WTC11 (cell line): ENCODE measurements at regions not wholly inside any gene's neighbourhood (a gene's known extent, or its start where the extent isn't known, plus 50 kb on each side); places are given as distances from the start of the nearest gene placed in this dataset.

Experiments used
- ATAC-seq: fragments of 200-7000 bp; cut with Tn5 transposase; 2 replicates; pipeline ENCODE4 v1.10.0; 2021; ENCODE audit warnings: mild to moderate bottlenecking, moderate library complexity
- CTCF ChIA-PET: fragments of 300-600 bp; sonication (Branson Sonifier 250); formaldehyde crosslinking; loops from one replicate; lab custom pipeline; 2021; ENCODE audit warnings: antibody characterized with exemption; lab: Charles Lee
- POLR2A ChIA-PET: fragments of 350-600 bp; sonication (Branson Sonifier 250); formaldehyde crosslinking; loops from one replicate; lab custom pipeline; 2021; ENCODE audit warnings: antibody characterized with exemption; lab: Charles Lee
- DNase-seq: peaks from one replicate; pipeline ENCODE4 v3.0.0; 2021; ENCODE audit warnings: low spot score
- H3K27ac Mint-ChIP-seq: 2 replicates; pipeline ENCODE4 v1.8.0; 2021; ENCODE audit warnings: mixed read lengths
- H3K27me3 Mint-ChIP-seq: 2 replicates; pipeline ENCODE4 v1.8.0; 2021; ENCODE audit warnings: low read depth, mild to moderate bottlenecking, moderate library complexity, mixed read lengths
- H3K36me3 Mint-ChIP-seq: 2 replicates; pipeline ENCODE4 v1.8.0; 2021; ENCODE audit warnings: mixed read lengths
- H3K4me1 Mint-ChIP-seq: 2 replicates; pipeline ENCODE4 v1.8.0; 2022; ENCODE audit warnings: mixed read lengths
- H3K4me3 Mint-ChIP-seq: 2 replicates; pipeline ENCODE4 v1.8.0; 2021; ENCODE audit warnings: mild to moderate bottlenecking, moderate library complexity, mixed read lengths
- H3K9me3 Mint-ChIP-seq: 2 replicates; pipeline ENCODE4 v1.8.0; 2021; ENCODE audit warnings: mixed read lengths
- ATF2 ChIP-seq: sonication (generic); formaldehyde crosslinking; IDR thresholded peaks from 2 replicates; pipeline ENCODE4 v1.8.1; 2022; ENCODE audit warnings: low read depth, missing genetic modification reagents, borderline replicate concordance
- CREM ChIP-seq: sonication (generic); formaldehyde crosslinking; IDR thresholded peaks from 2 replicates; pipeline ENCODE4 v1.8.1; 2022; ENCODE audit warnings: mild to moderate bottlenecking, missing genetic modification reagents, moderate library complexity
- ESRRA ChIP-seq: sonication (generic); formaldehyde crosslinking; IDR thresholded peaks from 2 replicates; pipeline ENCODE4 v1.8.1; 2022; ENCODE audit warnings: mild to moderate bottlenecking, missing genetic modification reagents, borderline replicate concordance
- ETV6 ChIP-seq: sonication (generic); formaldehyde crosslinking; IDR thresholded peaks from 2 replicates; pipeline ENCODE4 v1.8.1; 2022; ENCODE audit warnings: mild to moderate bottlenecking, missing genetic modification reagents
- FOXK1 ChIP-seq: sonication (generic); formaldehyde crosslinking; IDR thresholded peaks from 2 replicates; pipeline ENCODE4 v1.8.0; 2022; ENCODE audit warnings: mild to moderate bottlenecking, moderate library complexity, missing genetic modification reagents
- HMGA2 ChIP-seq: fragments of 250-450 bp; sonication (Bioruptor Pico); IDR thresholded peaks from 2 replicates; pipeline ENCODE4 v1.4.0; 2021; ENCODE audit warnings: mild to moderate bottlenecking, moderate library complexity
- NFATC4 ChIP-seq: fragments of 250-450 bp; sonication (Bioruptor Pico); IDR thresholded peaks from 2 replicates; pipeline ENCODE4 v1.9.0; 2021; ENCODE audit warnings: mild to moderate bottlenecking
- STAT6 ChIP-seq: sonication (generic); formaldehyde crosslinking; conservative IDR thresholded peaks from 2 replicates; pipeline ENCODE4 v1.8.1; 2023; ENCODE audit warnings: mild to moderate bottlenecking, low read depth, missing genetic modification reagents, moderate library complexity
- TCF7 ChIP-seq: sonication (generic); formaldehyde crosslinking; IDR thresholded peaks from 2 replicates; pipeline ENCODE4 v1.8.0; 2022; ENCODE audit warnings: mild to moderate bottlenecking, low read depth, missing genetic modification reagents, moderate library complexity
- USF2 ChIP-seq: sonication (generic); formaldehyde crosslinking; IDR thresholded peaks from 2 replicates; pipeline ENCODE4 v1.8.1; 2023; ENCODE audit warnings: mild to moderate bottlenecking, missing genetic modification reagents, moderate library complexity
- ZNF121 ChIP-seq: sonication (generic); formaldehyde crosslinking; IDR thresholded peaks from 2 replicates; pipeline ENCODE4 v1.8.0; 2023; ENCODE audit warnings: missing genetic modification reagents
- ZNF317 ChIP-seq: sonication (generic); formaldehyde crosslinking; IDR thresholded peaks from 2 replicates; pipeline ENCODE4 v1.8.1; 2023; ENCODE audit warnings: low read depth, mild to moderate bottlenecking, moderate library complexity, missing genetic modification reagents, borderline replicate concordance
- ZNF512 ChIP-seq: sonication (generic); formaldehyde crosslinking; IDR thresholded peaks from 2 replicates; pipeline ENCODE4 v1.8.1; 2022; ENCODE audit warnings: missing genetic modification reagents, borderline replicate concordance
- ZNF671 ChIP-seq: fragments of 250-450 bp; sonication (Bioruptor Pico); IDR thresholded peaks from 2 replicates; pipeline ENCODE4 v1.8.0; 2021; ENCODE audit warnings: mild to moderate bottlenecking
- TF ChIP-seq, protein P1 (sequence below): sonication (generic); formaldehyde crosslinking; IDR thresholded peaks from 2 replicates; pipeline ENCODE4 v1.8.1; 2023; ENCODE audit warnings: mild to moderate bottlenecking, missing genetic modification reagents, borderline replicate concordance
- TF ChIP-seq, protein P2 (sequence below): fragments of 250-450 bp; sonication (Bioruptor Pico); IDR thresholded peaks from 2 replicates; pipeline ENCODE4 v1.8.0; 2021; ENCODE audit warnings: mild to moderate bottlenecking
- TF ChIP-seq, protein P3 (sequence below): sonication (generic); formaldehyde crosslinking; IDR thresholded peaks from 2 replicates; pipeline ENCODE4 v1.8.1; 2022; ENCODE audit warnings: mild to moderate bottlenecking, missing genetic modification reagents, moderate library complexity, borderline replicate concordance

GRCh38 chr4:35525192-35525978 is 718.9 kb downstream of the ARAP2 start:
- Mint-ChIP-seq H3K27me3 (no peaks in the 10 kb centered on the region), H3K27ac (peak overlapping the region; percentile 40; the same call in 1 of the 2 replicates), H3K36me3 (peaks cover 6% of the 10 kb centered on the region), H3K4me1 (peaks cover 46% of the 10 kb centered on the region), H3K9me3 (peaks cover 11% of the 10 kb centered on the region), H3K4me3 (peak overlapping the region; percentile 37)
- DNase-seq (peak; percentile 36), ATAC-seq (peak; percentile 96)
- ChIA-PET POLR2A (no interaction called here), CTCF (no interaction called here)
- TF ChIP-seq HMGA2 (CRISPR knock-in tag) (no peak), ZNF121 (CRISPR knock-in tag) (no peak), USF2 (CRISPR knock-in tag) (no peak), ETV6 (CRISPR knock-in tag) (no peak), ZNF512 (no peak), ZNF317 (no peak), NFATC4 (CRISPR knock-in tag) (no peak), ESRRA (CRISPR knock-in tag) (no peak)
- TF ChIP-seq, protein P1, sequence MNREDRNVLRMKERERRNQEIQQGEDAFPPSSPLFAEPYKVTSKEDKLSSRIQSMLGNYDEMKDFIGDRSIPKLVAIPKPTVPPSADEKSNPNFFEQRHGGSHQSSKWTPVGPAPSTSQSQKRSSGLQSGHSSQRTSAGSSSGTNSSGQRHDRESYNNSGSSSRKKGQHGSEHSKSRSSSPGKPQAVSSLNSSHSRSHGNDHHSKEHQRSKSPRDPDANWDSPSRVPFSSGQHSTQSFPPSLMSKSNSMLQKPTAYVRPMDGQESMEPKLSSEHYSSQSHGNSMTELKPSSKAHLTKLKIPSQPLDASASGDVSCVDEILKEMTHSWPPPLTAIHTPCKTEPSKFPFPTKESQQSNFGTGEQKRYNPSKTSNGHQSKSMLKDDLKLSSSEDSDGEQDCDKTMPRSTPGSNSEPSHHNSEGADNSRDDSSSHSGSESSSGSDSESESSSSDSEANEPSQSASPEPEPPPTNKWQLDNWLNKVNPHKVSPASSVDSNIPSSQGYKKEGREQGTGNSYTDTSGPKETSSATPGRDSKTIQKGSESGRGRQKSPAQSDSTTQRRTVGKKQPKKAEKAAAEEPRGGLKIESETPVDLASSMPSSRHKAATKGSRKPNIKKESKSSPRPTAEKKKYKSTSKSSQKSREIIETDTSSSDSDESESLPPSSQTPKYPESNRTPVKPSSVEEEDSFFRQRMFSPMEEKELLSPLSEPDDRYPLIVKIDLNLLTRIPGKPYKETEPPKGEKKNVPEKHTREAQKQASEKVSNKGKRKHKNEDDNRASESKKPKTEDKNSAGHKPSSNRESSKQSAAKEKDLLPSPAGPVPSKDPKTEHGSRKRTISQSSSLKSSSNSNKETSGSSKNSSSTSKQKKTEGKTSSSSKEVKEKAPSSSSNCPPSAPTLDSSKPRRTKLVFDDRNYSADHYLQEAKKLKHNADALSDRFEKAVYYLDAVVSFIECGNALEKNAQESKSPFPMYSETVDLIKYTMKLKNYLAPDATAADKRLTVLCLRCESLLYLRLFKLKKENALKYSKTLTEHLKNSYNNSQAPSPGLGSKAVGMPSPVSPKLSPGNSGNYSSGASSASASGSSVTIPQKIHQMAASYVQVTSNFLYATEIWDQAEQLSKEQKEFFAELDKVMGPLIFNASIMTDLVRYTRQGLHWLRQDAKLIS (CRISPR knock-in tag), result no peak
- TF ChIP-seq, protein P2, sequence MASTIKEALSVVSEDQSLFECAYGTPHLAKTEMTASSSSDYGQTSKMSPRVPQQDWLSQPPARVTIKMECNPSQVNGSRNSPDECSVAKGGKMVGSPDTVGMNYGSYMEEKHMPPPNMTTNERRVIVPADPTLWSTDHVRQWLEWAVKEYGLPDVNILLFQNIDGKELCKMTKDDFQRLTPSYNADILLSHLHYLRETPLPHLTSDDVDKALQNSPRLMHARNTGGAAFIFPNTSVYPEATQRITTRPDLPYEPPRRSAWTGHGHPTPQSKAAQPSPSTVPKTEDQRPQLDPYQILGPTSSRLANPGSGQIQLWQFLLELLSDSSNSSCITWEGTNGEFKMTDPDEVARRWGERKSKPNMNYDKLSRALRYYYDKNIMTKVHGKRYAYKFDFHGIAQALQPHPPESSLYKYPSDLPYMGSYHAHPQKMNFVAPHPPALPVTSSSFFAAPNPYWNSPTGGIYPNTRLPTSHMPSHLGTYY (CRISPR knock-in tag), result no peak

- H3K27ac Mint-ChIP-seq, result no peak overlapping the region
- H3K9me3 Mint-ChIP-seq, result peaks cover 11% of the 10 kb centered on the region
- DNase-seq (no peak), ATAC-seq (no peak)
- CTCF ChIA-PET, result no interaction called here
- peaks cover 43% of the 10 kb centered on the region for H3K4me1 Mint-ChIP-seq
- H3K27me3 Mint-ChIP-seq, result no peaks in the 10 kb centered on the region
- POLR2A ChIA-PET, result no interaction called here
- no peak overlapping the region for H3K4me3 Mint-ChIP-seq
- H3K36me3 Mint-ChIP-seq, result peaks cover 4% of the 10 kb centered on the region; the same call in 1 of the 2 replicates
- TF ChIP-seq ETV6 (CRISPR knock-in tag), result no peak
- TF ChIP-seq ATF2, result no peak
- no peak for TF ChIP-seq ZNF671 (CRISPR knock-in tag)
- TF ChIP-seq STAT6 (CRISPR knock-in tag), result no peak
- no peak for TF ChIP-seq TCF7 (CRISPR knock-in tag)
- no peak for TF ChIP-seq CREM (CRISPR knock-in tag)
- TF ChIP-seq, protein P3, sequence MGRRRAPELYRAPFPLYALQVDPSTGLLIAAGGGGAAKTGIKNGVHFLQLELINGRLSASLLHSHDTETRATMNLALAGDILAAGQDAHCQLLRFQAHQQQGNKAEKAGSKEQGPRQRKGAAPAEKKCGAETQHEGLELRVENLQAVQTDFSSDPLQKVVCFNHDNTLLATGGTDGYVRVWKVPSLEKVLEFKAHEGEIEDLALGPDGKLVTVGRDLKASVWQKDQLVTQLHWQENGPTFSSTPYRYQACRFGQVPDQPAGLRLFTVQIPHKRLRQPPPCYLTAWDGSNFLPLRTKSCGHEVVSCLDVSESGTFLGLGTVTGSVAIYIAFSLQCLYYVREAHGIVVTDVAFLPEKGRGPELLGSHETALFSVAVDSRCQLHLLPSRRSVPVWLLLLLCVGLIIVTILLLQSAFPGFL (CRISPR knock-in tag), result no peak
- no peak for TF ChIP-seq ZNF512
- TF ChIP-seq FOXK1 (CRISPR knock-in tag), result no peak
Measured at GRCh38 chr4:35526456-35526855, 717.9 kb downstream of the ARAP2 start.
